GM12864 (cell line): ENCODE measurements at regions not wholly inside any gene's neighbourhood (a gene's known extent, or its start where the extent isn't known, plus 50 kb on each side); places are given as distances from the start of the nearest gene placed in this dataset.
"Not testable (repeated sequence)": the region's sequence is repeated elsewhere in the genome, so short reads cannot be mapped to it uniquely, and the experiment has no call there.

Experiments used
- DNase-seq: peaks from one replicate; pipeline ENCODE4 v3.0.0-alpha.2; 2011; ENCODE audit warnings: low read depth
- H3K4me3 ChIP-seq: 2 replicates; pipeline ENCODE4 v1.5.1; 2011; ENCODE audit warnings: mild to moderate bottlenecking, low read depth, low read length, control low read depth
- CTCF ChIP-seq: IDR thresholded peaks from 2 replicates; pipeline ENCODE4 v1.5.1; 2011; ENCODE audit warnings: low read depth, mild to moderate bottlenecking, moderate library complexity, low read length, control low read depth, inconsistent platforms; ENCODE audit errors: missing control alignments

GRCh38 chr3:166897811-166898210, 482.3 kb downstream of the ZBBX start:
- H3K4me3 ChIP-seq: no peak overlapping the region
- no peak for DNase-seq
- TF ChIP-seq CTCF: no peak

GRCh38 chr3:166889241-166889640, 490.9 kb downstream of the ZBBX start:
- TF ChIP-seq CTCF: no peak
- H3K4me3 ChIP-seq: no peak overlapping the region
- no peak for DNase-seq

GRCh38 chr3:166879661-166880060, 500.4 kb downstream of the ZBBX start:
- no peak overlapping the region for H3K4me3 ChIP-seq
- DNase-seq: no peak
- TF ChIP-seq CTCF: no peak

- DNase-seq: no peak
- H3K4me3 ChIP-seq: no peak overlapping the region
- TF ChIP-seq CTCF: no peak
These were observed 502.1 kb downstream of the ZBBX start for GRCh38 chr3:166877971-166878370.

GRCh38 chr3:166864473-166865467, 515.3 kb downstream of the ZBBX start:
- DNase-seq: no peak
- TF ChIP-seq CTCF: no peak
- H3K4me3 ChIP-seq: no peak overlapping the region

GRCh38 chr3:166860217-166860616, 519.9 kb downstream of the ZBBX start:
- DNase-seq: no peak
- no peak for TF ChIP-seq CTCF
- H3K4me3 ChIP-seq: no peak overlapping the region

GRCh38 chr3:166844329-166844728, 535.8 kb downstream of the ZBBX start:
- no peak for DNase-seq
- H3K4me3 ChIP-seq: no peak overlapping the region
- no peak for TF ChIP-seq CTCF

- H3K4me3 ChIP-seq, DNase-seq: not testable (repeated sequence)
These were observed 537.3 kb downstream of the ZBBX start for GRCh38 chr3:166842784-166843183.
